Fibroblast of upper back skin (primary cell): ENCODE measurements at regions not wholly inside any gene's neighbourhood (a gene's known extent, or its start where the extent isn't known, plus 50 kb on each side); places are given as distances from the start of the nearest gene placed in this dataset.

Experiments
- DNase-seq: peaks from one replicate; pipeline ENCODE4 v3.0.0-alpha.2; 2013

GRCh38 chr2:120867290-120868241 is 131.9 kb downstream of the GLI2 start:
- peak; percentile 80 for DNase-seq

GRCh38 chr2:120868366-120868765 is 132.7 kb downstream of the GLI2 start:
- DNase-seq = no peak

GRCh38 chr2:120869036-120869729 is 133.5 kb downstream of the GLI2 start:
- peak; percentile 45 for DNase-seq

- DNase-seq = no peak
Observed at GRCh38 chr2:120869730-120870466, 134.2 kb downstream of the GLI2 start.

- DNase-seq = no peak
Observed at GRCh38 chr2:120870467-120870788, 134.8 kb downstream of the GLI2 start.

- no peak for DNase-seq
Observed at GRCh38 chr2:120871016-120871635, 135.5 kb downstream of the GLI2 start.

- DNase-seq = no peak
Observed at GRCh38 chr2:120871881-120872620, 136.4 kb downstream of the GLI2 start.

GRCh38 chr2:120873958-120874887 is 138.6 kb downstream of the GLI2 start:
- DNase-seq = no peak

- DNase-seq = no peak
Observed at GRCh38 chr2:120874888-120875275, 139.2 kb downstream of the GLI2 start.

- peak; percentile 72 for DNase-seq
Observed at GRCh38 chr2:120875431-120875830, 139.8 kb downstream of the GLI2 start.

- DNase-seq = no peak
Observed at GRCh38 chr2:120876526-120877280, 141.0 kb downstream of the GLI2 start.

GRCh38 chr2:120877409-120877808 is 141.7 kb downstream of the GLI2 start:
- DNase-seq = no peak

- no peak for DNase-seq
Observed at GRCh38 chr2:120878970-120879369, 143.3 kb downstream of the GLI2 start.

- DNase-seq = no peak
Observed at GRCh38 chr2:120879431-120880295, 144.0 kb downstream of the GLI2 start.

GRCh38 chr2:120880381-120880780 is 144.7 kb downstream of the GLI2 start:
- DNase-seq = no peak

- peak; percentile 29 for DNase-seq
Observed at GRCh38 chr2:120881981-120882788, 146.5 kb downstream of the GLI2 start.

- DNase-seq = no peak
Observed at GRCh38 chr2:120883607-120884440, 148.2 kb downstream of the GLI2 start.
